NCI-H524 treated with DMSO at 0.1 percent for 48 hours (cell line): ENCODE measurements at regions not wholly inside any gene's neighbourhood (a gene's known extent, or its start where the extent isn't known, plus 50 kb on each side); places are given as distances from the start of the nearest gene placed in this dataset.

Experiments
- DNase-seq: peaks from one replicate; lab custom pipeline; 2025; lab: John Stamatoyannopoulos, UW

- no peak for DNase-seq
Observed at GRCh38 chr4:160836431-160836830, 1327.4 kb downstream of the FSTL5 start.

- no peak for DNase-seq
Observed at GRCh38 chr4:160846121-160846520, 1317.7 kb downstream of the FSTL5 start.

DNA sequence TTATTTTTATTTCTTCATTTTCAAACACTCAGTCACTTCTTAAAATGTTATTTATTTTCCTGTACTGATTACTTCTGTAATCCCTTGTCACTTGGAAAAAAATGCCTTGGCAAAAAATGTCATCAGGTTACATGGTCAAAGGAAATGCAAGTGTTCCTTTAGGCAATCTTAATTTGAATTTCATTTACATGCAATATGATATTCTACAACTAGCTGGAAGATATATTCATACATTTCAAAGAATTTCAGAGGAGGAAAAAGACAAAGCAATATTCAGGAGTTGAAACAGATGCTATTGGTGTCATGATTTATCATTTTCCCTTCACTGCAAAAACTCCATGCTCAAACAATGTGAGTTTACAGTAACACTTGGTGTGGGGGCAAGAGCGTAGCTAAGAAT is 1316.6 kb downstream of the FSTL5 start:
- no peak for DNase-seq

DNA sequence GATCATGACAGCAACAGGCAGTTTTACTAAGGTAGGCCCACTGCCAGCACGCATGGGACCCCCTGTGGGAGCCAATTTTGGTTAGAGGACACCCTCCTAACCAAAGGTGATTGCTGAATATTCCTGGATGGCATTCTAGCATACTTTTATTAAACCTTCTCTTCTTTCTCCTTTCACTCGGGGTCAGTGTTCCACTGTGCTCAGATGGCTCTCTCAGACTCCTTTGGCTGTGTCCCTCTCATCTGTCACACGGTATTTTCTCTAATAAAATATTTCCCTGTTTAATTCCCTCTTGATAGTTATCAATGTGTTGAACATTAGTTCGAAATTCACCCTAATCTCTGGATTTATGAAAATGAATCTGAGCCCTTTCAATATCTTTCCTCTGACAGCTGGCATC is 1315.3 kb downstream of the FSTL5 start:
- no peak for DNase-seq

GRCh38 chr4:160848901-160849760 is 1314.7 kb downstream of the FSTL5 start:
- DNase-seq, result no peak

DNA sequence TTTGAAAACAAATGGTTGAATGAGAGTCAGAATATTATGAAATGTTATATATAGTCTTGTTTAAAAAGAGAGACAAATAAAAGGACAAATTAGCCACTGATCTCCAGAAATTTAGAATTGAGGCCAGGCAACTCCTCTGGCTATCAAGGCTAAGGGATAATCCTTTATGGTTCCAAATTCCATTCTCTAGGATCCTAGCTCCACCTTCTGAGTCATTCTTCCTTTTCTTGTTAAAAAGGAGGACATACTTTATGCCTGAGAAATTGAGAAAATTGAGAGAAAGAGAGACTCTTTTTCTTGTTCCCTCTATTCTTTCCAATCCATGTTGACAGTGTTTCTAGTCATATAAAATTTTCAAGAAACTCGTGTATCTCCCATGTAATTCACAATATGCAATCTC is 1299.5 kb downstream of the FSTL5 start:
- DNase-seq, result no peak

- no peak for DNase-seq
Observed at GRCh38 chr4:160869899-160870298, 1293.9 kb downstream of the FSTL5 start.

DNA sequence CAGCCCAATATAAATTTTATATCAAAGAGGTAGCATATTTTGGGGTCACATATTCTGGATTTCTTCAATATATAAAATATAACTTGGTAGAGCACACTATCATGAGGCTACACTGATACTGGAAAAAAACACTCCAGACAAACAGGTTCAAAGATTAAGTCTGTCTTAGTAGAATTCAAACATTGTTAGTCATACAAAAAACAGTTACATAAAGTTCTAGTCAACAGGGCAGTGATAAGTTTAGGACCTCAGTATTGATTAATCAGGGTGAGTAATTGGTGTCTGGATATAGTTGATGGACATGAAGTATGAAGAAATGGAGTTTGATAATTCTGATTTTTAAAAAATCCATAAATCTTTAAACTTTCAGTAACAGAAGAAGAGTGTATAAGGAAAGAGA is 1291.3 kb downstream of the FSTL5 start:
- DNase-seq, result no peak

GRCh38 chr4:160877087-160877790 is 1286.6 kb downstream of the FSTL5 start:
- DNase-seq, result no peak

DNA sequence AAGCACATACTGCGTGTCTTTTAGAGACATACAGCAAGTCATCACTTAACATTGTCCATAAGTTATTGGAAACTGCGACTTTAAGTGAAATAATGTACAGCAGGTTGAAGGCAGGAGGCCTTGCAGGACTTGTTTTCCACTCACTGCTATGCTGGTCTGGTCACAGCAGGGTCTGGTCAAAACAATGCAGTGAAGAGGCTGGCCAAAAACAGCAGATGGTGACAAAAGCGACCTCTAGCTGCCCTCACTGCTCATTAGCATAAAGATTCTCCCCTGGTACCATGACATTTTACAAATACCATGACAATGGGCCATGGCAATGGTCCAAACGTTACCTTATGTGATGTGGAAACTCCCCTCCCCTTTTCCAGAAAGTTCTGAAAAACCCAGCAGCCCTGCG is 1283.6 kb downstream of the FSTL5 start:
- no peak for DNase-seq

DNA sequence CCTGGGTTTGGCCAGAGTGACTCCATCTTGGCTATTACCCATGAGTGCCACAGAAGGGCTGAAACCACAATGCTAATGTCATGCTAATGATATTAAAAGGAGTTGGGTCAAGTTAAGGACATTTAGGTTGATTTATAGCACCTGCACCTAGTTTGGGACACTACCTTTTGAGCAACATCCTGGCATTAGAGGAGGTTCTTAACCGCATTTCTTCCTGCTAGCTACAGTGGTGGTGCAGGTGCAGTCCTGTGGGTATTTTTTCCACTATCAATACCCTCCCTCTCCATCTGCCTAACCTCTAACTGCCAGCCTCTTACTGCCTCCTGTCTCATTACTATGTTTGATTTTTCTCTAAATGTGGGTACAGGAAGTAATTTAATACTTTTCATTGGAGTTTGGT is 1276.1 kb downstream of the FSTL5 start:
- no peak for DNase-seq

DNA sequence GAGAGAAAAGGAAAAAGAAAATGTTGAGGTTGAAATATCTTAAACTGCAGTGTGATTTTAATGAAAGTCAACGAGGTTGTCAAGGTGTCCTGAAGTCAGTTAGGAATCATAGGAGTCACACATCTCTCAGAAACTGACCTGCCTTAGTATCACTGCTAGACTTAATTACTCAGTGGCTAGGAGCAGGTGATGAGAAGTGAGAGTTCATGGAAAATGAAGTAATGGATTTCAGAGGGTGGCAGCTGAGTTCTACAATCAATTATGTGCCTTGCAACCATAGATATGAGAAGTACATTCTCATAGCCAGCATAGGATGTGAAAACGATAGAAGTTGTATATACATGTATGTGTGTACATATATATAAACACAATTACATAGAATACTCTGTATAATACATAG is 1269.7 kb downstream of the FSTL5 start:
- no peak for DNase-seq

- DNase-seq, result no peak
Observed at GRCh38 chr4:160894809-160895208, 1269.0 kb downstream of the FSTL5 start.

DNA sequence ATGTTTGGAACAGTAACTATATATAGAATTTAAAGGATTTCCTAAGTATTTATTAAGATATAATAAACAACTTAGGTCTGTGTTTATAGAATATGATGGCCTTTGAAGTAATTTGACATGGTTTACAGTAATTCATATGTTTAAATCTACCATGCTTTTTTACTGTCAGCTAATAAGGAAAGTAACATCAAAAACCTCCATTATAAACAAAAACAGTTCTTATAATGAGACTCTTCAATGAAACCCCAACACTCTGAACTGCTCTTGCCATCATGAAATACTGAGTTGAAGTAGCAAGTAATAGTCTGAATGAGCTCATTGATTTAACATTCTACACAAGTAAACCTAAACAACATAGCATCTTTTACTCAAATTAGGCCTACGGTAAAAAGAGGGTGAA is 1236.5 kb downstream of the FSTL5 start:
- no peak for DNase-seq

GRCh38 chr4:160928482-160928881 is 1235.3 kb downstream of the FSTL5 start:
- DNase-seq, result no peak

DNA sequence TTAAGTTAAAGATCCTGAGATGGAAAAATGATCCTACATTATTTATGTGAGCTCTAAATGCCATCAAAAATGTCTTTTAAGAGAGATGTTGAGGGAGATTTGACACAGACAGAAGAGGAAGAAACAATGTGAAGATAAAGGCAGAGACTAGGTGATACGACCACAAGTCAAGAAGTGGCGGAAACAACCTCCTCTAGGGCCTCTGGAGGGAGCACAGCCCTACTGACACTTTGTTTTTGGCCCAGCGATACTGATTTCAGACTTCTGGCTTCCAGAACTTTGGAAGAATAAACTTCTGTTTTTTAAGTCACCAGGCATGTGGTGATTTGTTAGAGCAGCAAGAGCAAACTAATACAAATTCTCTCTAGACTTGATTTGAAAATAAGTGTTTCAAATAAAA is 1216.1 kb downstream of the FSTL5 start:
- no peak for DNase-seq

DNA sequence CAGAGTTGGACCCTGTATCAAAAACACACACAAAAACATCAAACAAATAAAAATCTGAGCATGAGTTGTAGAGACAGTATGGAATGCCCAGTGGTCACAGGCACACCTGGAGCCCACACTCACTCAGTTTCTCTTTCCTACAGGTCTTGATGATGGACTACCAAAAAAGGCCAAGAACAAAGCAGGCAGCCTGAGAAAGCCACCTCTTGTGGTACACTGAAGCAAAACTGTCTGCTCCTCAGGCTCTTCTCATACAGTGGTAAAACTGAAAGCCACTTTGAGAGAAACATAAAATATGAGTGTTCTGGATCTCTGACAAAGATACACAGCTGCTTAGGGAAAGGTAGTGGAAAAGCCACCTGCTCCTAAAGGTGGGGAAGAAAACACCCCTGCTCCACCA is 1206.9 kb downstream of the FSTL5 start:
- DNase-seq, result no peak

GRCh38 chr4:160969925-160970324 is 1193.9 kb downstream of the FSTL5 start:
- no peak for DNase-seq

GRCh38 chr4:160980091-160980490 is 1183.7 kb downstream of the FSTL5 start:
- no peak for DNase-seq

DNA sequence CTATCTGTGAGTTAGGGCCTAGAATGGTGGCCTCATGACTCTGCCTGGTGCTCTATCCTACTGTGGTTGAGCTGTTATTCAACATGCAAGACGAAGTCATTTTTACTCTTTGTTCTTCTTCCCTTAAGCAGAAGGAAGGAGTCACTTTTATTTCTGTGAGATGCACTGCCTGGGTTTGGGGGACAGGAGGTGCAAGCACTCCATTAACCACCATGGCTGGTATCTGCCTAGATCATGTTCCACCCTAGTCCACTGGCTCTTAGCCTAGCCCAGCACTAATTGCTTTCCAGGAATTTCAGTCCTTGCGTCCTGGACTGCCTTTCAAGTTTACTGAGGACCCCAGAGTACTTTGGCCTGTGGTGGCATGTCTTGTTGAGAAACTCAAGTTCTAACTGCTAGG is 1182.7 kb downstream of the FSTL5 start:
- DNase-seq, result no peak

DNA sequence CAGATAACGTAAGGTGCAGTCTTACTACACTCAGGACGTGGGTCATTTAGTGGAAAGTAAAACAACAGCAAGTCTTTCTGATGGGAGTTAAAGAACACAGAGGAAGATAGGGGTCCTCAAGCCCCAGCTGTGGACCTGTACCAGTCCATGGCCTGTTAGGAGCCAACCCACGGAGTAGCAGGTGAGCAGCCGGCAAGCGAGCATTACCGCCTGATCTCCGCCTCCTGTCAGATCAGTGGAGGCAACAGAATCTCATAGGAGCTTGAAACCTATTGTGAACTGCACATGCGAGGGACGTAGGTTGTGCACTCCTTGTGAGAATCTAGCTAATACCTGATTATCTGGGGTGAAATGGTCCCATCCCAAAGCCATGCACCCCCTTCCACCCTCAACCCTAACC is 1180.8 kb downstream of the FSTL5 start:
- DNase-seq, result no peak

GRCh38 chr4:161002386-161002785 is 1161.4 kb downstream of the FSTL5 start:
- DNase-seq, result no peak

DNA sequence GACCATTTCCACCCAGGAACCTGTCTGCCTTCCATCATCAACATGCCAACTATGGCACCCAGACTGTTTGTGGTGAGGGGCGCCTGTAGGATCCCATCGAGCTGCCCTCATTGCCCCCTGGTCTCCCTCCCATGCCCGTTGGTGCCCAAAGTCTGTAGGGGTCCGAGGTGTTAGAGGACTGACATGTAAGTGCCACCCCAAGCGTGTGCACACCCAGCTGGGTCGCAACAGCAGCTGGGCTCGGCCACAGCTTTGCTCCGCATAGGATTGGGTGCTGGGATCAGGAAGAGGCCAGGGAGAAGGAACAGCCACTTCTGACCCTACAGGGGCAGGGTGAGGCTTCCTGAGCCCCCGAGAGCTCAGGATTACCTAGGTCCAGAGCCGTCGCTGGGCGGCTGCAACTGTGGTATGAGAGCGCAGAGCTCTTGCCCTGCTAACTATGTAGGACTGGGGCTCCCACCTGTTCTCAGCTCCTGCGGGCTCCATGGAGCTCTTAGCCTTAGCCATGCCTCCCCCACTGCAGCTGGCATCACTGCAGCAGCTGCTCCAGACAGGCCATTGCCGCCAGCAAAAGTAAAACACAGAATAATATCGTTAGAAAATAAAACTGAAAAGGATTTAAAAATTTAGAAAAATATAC is 1160.3 kb downstream of the FSTL5 start:
- DNase-seq, result no peak
